ENCODE measurements at regions not wholly inside any gene's neighbourhood (a gene's known extent, or its start where the extent isn't known, plus 50 kb on each side); places are given as distances from the start of the nearest gene placed in this dataset.

DNA sequence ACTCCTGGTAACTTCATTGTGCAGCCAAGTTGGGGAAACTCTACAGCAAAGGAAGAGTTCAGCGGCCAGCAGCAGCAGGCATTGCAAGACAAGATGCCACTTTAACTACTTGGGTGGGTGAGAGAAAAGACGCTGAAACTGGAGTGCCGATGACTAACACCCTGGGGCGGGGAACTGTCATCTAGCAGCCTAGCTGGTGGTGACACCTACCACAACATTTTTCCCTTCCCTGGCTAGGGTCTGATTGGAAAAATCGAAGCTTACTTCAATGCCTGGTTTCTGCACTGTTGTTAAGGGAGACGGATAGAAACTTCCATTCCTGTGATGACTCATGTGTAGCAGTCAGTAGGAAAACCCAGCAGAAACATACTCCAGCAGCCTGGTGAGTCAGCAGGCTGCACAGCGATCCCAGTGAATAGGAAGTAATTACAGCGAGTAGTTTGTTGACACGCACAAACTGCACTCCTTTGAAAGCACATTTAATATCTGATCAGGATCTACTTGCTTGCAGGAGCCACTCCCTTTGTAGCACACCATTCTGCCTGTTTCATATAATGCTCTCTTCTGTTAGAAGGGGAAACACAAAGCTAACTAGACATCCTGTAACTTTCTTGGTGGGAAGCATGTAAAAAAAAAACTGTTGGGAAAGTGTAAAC, 62.1 kb upstream of the MAPRE2 start:
- DNase-seq: peak; percentile 98

DNA sequence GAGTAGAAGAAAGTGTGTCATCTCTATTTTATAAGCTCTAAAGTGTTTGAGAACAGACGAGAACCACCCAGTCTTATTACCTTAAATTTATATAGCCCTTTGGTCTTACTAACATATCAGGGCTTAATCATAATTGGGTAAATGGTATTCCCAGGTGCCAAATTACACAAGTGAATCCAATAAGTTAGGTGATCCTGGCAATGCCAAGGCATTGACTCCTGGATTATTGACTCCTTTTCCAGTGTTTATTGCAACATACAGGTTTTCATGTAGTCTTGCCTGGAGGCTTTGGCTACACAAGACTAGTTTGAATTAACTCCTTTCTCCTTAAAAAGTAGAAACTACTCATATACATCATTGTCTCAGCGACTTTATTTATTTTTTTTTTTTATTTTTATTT, 59.7 kb upstream of the MAPRE2 start:
- no peak for DNase-seq

DNA sequence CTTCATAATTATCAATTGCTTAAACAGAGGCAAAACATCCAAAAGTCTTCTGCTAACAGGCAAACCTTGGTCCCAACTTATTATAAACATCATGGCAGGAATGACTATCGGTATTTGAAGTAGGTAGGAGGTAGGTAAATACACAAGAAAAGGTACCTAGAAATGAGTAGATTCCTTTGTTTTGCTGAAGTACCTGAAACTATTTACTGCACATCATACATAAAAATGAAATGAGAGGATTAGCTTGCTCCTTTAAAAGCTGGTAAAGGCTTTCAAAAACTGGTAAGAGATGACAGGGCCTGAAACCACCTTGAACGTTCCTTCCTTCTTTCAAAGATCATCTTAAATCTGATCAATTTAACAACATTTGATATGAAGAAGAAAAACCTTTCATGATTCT, 55.2 kb upstream of the MAPRE2 start:
- DNase-seq: no peak

- DNase-seq: peak; percentile 5
Observed at GRCh38 chr18:34990597-34990996, 50.6 kb upstream of the MAPRE2 start.

- DNase-seq: no peak
Observed at GRCh38 chr18:34991152-34991551, 50.1 kb upstream of the MAPRE2 start.

Data from dermis blood vessel endothelial cell (primary cell).